ENCODE measurements at regions not wholly inside any gene's neighbourhood (a gene's known extent, or its start where the extent isn't known, plus 50 kb on each side); places are given as distances from the start of the nearest gene placed in this dataset.

- H3K4me1 ChIP-seq, result no peaks in the 10 kb centered on the region
- intact Hi-C loops (cut with DNase I), result no loop called here
- no peaks in the 10 kb centered on the region for H3K36me3 ChIP-seq
- H3K27ac ChIP-seq, result no peak overlapping the region
- H3K9me3 ChIP-seq, result no peaks in the 10 kb centered on the region
- H3K27me3 ChIP-seq, result no peaks in the 10 kb centered on the region
- H3K4me3 ChIP-seq, result no peak overlapping the region
- TF ChIP-seq, protein P1, sequence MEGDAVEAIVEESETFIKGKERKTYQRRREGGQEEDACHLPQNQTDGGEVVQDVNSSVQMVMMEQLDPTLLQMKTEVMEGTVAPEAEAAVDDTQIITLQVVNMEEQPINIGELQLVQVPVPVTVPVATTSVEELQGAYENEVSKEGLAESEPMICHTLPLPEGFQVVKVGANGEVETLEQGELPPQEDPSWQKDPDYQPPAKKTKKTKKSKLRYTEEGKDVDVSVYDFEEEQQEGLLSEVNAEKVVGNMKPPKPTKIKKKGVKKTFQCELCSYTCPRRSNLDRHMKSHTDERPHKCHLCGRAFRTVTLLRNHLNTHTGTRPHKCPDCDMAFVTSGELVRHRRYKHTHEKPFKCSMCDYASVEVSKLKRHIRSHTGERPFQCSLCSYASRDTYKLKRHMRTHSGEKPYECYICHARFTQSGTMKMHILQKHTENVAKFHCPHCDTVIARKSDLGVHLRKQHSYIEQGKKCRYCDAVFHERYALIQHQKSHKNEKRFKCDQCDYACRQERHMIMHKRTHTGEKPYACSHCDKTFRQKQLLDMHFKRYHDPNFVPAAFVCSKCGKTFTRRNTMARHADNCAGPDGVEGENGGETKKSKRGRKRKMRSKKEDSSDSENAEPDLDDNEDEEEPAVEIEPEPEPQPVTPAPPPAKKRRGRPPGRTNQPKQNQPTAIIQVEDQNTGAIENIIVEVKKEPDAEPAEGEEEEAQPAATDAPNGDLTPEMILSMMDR (IDR thresholded peaks at IDR 0.05), result no peak
- no peak for DNase-seq (ENCODE audit: low spot score in 2 of 2)
Measured at GRCh38 chr5:19172926-19173470, 815.0 kb downstream of the CDH18 start.

GRCh38 chr5:19175776-19176570, 812.0 kb downstream of the CDH18 start:
- intact Hi-C loops (cut with DNase I), result no loop called here
- H3K27me3 ChIP-seq, result no peaks in the 10 kb centered on the region
- no peak overlapping the region for H3K27ac ChIP-seq
- TF ChIP-seq, protein P1 (IDR thresholded peaks at IDR 0.05), result no peak
- H3K9me3 ChIP-seq, result no peaks in the 10 kb centered on the region
- H3K4me1 ChIP-seq, result no peaks in the 10 kb centered on the region
- no peak overlapping the region for H3K4me3 ChIP-seq
- no peaks in the 10 kb centered on the region for H3K36me3 ChIP-seq
- DNase-seq (ENCODE audit: low spot score in 2 of 2), result no peak

DNA sequence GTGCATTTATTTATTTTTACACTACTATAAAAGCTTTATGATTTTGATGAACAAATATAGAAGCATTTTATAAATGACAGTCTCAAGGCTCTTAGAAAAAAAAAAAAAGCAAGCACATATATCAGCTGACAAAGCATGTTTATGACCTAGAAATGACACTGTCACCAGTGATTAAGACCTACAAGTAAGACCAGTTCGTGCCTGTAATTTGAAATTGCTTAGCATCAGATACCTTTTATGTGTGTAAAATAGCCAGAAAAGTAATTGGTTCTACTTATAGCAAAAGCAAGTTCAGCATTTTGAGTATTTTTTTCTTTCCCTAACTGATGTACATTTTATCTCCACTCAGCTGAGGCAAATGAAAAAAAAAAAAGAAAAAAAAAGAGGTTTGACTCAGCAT, 808.4 kb downstream of the CDH18 start:
- Histone ChIP-seq H3K9me3 (no peaks in the 10 kb centered on the region), H3K27ac (no peak overlapping the region), H3K36me3 (no peaks in the 10 kb centered on the region), H3K4me1 (no peaks in the 10 kb centered on the region), H3K4me3 (no peak overlapping the region), H3K27me3 (no peaks in the 10 kb centered on the region)
- intact Hi-C loops (cut with DNase I), result no loop called here
- DNase-seq (ENCODE audit: low spot score in 2 of 2), result no peak
- TF ChIP-seq, protein P1 (IDR thresholded peaks at IDR 0.05), result no peak

DNA sequence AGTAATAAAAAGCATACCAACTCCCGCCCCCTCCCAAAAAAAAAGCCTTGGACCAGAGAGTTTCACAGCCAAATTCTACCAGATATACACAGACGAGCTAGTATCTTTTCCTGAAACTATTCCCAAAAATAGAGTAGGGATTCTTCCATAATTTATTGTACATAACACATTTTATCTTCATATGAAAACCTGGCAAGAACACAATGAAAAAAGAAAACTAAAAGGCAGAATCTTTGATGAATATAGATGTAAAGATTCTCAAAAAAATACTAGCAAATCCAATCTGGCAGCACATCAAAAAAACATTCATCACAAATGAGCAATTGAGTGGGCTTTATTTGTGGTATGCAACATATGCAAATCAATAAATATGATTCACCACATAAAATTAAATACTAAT, 798.8 kb downstream of the CDH18 start:
- no peaks in the 10 kb centered on the region for H3K36me3 ChIP-seq
- H3K27me3 ChIP-seq, result no peaks in the 10 kb centered on the region
- TF ChIP-seq, protein P1 (IDR thresholded peaks at IDR 0.05), result no peak
- H3K4me1 ChIP-seq, result no peaks in the 10 kb centered on the region
- H3K27ac ChIP-seq, result no peak overlapping the region
- no peaks in the 10 kb centered on the region for H3K9me3 ChIP-seq
- no peak overlapping the region for H3K4me3 ChIP-seq
- DNase-seq (ENCODE audit: low spot score in 2 of 2), result no peak
- intact Hi-C loops (cut with DNase I), result no loop called here

GRCh38 chr5:19193631-19194030, 794.4 kb downstream of the CDH18 start:
- TF ChIP-seq, protein P1 (IDR thresholded peaks at IDR 0.05), result no peak
- Histone ChIP-seq H3K4me3 (no peak overlapping the region), H3K36me3 (no peaks in the 10 kb centered on the region), H3K9me3 (no peaks in the 10 kb centered on the region), H3K27ac (no peak overlapping the region), H3K27me3 (no peaks in the 10 kb centered on the region), H3K4me1 (no peaks in the 10 kb centered on the region)
- intact Hi-C loops (cut with DNase I), result no loop called here
- no peak for DNase-seq (ENCODE audit: low spot score in 2 of 2)
